Activated naive CD4-positive, alpha-beta T cell treated with anti-CD3 and anti-CD28 coated beads, Interleukin-2, amount 10 ng/mL, durations not matched to agents 7 days and 5 days (primary cell): ENCODE measurements at regions not wholly inside any gene's neighbourhood (a gene's known extent, or its start where the extent isn't known, plus 50 kb on each side); places are given as distances from the start of the nearest gene placed in this dataset.

ENCODE experiments used
- CTCF ChIA-PET: fragments of 350-600 bp; sonication (Branson Sonifier 250); formaldehyde crosslinking; loops from one replicate; lab custom pipeline; 2021; ENCODE audit warnings: antibody characterized with exemption; lab: Charles Lee
- DNase-seq: peaks from one replicate; pipeline ENCODE4 v3.0.0-alpha.2; 2020
- H3K27ac Mint-ChIP-seq: one replicate; pipeline ENCODE4 v1.8.0; 2021; ENCODE audit warnings: mild to moderate bottlenecking, moderate library complexity, mixed read lengths
- H3K27me3 Mint-ChIP-seq: one replicate; pipeline ENCODE4 v1.8.0; 2021; ENCODE audit warnings: mild to moderate bottlenecking, mixed read lengths
- H3K36me3 Mint-ChIP-seq: one replicate; pipeline ENCODE4 v1.8.0; 2021; ENCODE audit warnings: mixed read lengths
- H3K4me1 Mint-ChIP-seq: one replicate; pipeline ENCODE4 v1.8.0; 2021; ENCODE audit warnings: mixed read lengths
- H3K4me3 Mint-ChIP-seq: one replicate; pipeline ENCODE4 v1.8.0; 2021; ENCODE audit warnings: mild to moderate bottlenecking, moderate library complexity, mixed read lengths
- H3K9me3 Mint-ChIP-seq: one replicate; pipeline ENCODE4 v1.8.0; 2021; ENCODE audit warnings: mixed read lengths

GRCh38 chr13:111925146-111925875 is 141.6 kb upstream of the SOX1 start:
- CTCF ChIA-PET, result no interaction called here
- no peak overlapping the region for H3K4me3 Mint-ChIP-seq
- H3K36me3 Mint-ChIP-seq, result no peaks in the 10 kb centered on the region
- DNase-seq, result no peak
- no peak overlapping the region for H3K27ac Mint-ChIP-seq
- peaks cover 10% of the 10 kb centered on the region for H3K27me3 Mint-ChIP-seq
- H3K9me3 Mint-ChIP-seq, result no peaks in the 10 kb centered on the region
- H3K4me1 Mint-ChIP-seq, result no peaks in the 10 kb centered on the region

- H3K4me1 Mint-ChIP-seq, result no peaks in the 10 kb centered on the region
- no peak overlapping the region for H3K27ac Mint-ChIP-seq
- CTCF ChIA-PET, result no interaction called here
- no peaks in the 10 kb centered on the region for H3K36me3 Mint-ChIP-seq
- no peak overlapping the region for H3K4me3 Mint-ChIP-seq
- no peaks in the 10 kb centered on the region for H3K9me3 Mint-ChIP-seq
- no peak for DNase-seq
- H3K27me3 Mint-ChIP-seq, result peaks cover under 1% of the 10 kb centered on the region
These were observed 140.3 kb upstream of the SOX1 start for GRCh38 chr13:111926501-111927180.

GRCh38 chr13:111927181-111927540 is 139.8 kb upstream of the SOX1 start:
- H3K4me3 Mint-ChIP-seq, result no peak overlapping the region
- no peaks in the 10 kb centered on the region for H3K27me3 Mint-ChIP-seq
- H3K9me3 Mint-ChIP-seq, result peaks cover 2% of the 10 kb centered on the region
- H3K4me1 Mint-ChIP-seq, result no peaks in the 10 kb centered on the region
- no peak overlapping the region for H3K27ac Mint-ChIP-seq
- CTCF ChIA-PET, result no interaction called here
- H3K36me3 Mint-ChIP-seq, result no peaks in the 10 kb centered on the region
- DNase-seq, result no peak

GRCh38 chr13:111929036-111929616 is 137.8 kb upstream of the SOX1 start:
- CTCF ChIA-PET, result no interaction called here
- Mint-ChIP-seq H3K9me3 (peaks cover 3% of the 10 kb centered on the region), H3K27ac (no peak overlapping the region), H3K36me3 (no peaks in the 10 kb centered on the region), H3K27me3 (no peaks in the 10 kb centered on the region), H3K4me3 (no peak overlapping the region), H3K4me1 (no peaks in the 10 kb centered on the region)
- no peak for DNase-seq

GRCh38 chr13:111936267-111936925 is 130.6 kb upstream of the SOX1 start:
- no peak overlapping the region for H3K4me3 Mint-ChIP-seq
- H3K27me3 Mint-ChIP-seq, result no peaks in the 10 kb centered on the region
- no peaks in the 10 kb centered on the region for H3K4me1 Mint-ChIP-seq
- peaks cover 3% of the 10 kb centered on the region for H3K9me3 Mint-ChIP-seq
- no peak for DNase-seq
- H3K36me3 Mint-ChIP-seq, result no peaks in the 10 kb centered on the region
- no peak overlapping the region for H3K27ac Mint-ChIP-seq
- CTCF ChIA-PET, result no interaction called here

- Mint-ChIP-seq H3K4me3 (no peak overlapping the region), H3K36me3 (no peaks in the 10 kb centered on the region), H3K4me1 (no peaks in the 10 kb centered on the region), H3K27me3 (no peaks in the 10 kb centered on the region), H3K9me3 (no peaks in the 10 kb centered on the region), H3K27ac (no peak overlapping the region)
- DNase-seq, result no peak
- CTCF ChIA-PET, result no interaction called here
These were observed 129.1 kb upstream of the SOX1 start for GRCh38 chr13:111937777-111938311.

GRCh38 chr13:111938741-111939665 is 127.9 kb upstream of the SOX1 start:
- no peaks in the 10 kb centered on the region for H3K4me1 Mint-ChIP-seq

GRCh38 chr13:111939666-111940278 is 127.2 kb upstream of the SOX1 start:
- no peak overlapping the region for H3K4me3 Mint-ChIP-seq
- H3K27me3 Mint-ChIP-seq, result no peaks in the 10 kb centered on the region
- H3K27ac Mint-ChIP-seq, result no peak overlapping the region
- no peaks in the 10 kb centered on the region for H3K36me3 Mint-ChIP-seq
- H3K9me3 Mint-ChIP-seq, result no peaks in the 10 kb centered on the region
- DNase-seq, result no peak
- CTCF ChIA-PET, result no interaction called here
- H3K4me1 Mint-ChIP-seq, result no peaks in the 10 kb centered on the region

More at GRCh38 chr13:111938741-111939665, 127.9 kb upstream of the SOX1 start:
- no peaks in the 10 kb centered on the region for H3K36me3 Mint-ChIP-seq
- DNase-seq, result no peak
- no peaks in the 10 kb centered on the region for H3K27me3 Mint-ChIP-seq
- H3K27ac Mint-ChIP-seq, result no peak overlapping the region
- CTCF ChIA-PET, result no interaction called here
- H3K9me3 Mint-ChIP-seq, result no peaks in the 10 kb centered on the region
- H3K4me3 Mint-ChIP-seq, result no peak overlapping the region

GRCh38 chr13:111940892-111941291 is 126.1 kb upstream of the SOX1 start:
- H3K4me3 Mint-ChIP-seq, result no peak overlapping the region
- H3K36me3 Mint-ChIP-seq, result no peaks in the 10 kb centered on the region
- H3K27me3 Mint-ChIP-seq, result no peaks in the 10 kb centered on the region
- H3K9me3 Mint-ChIP-seq, result no peaks in the 10 kb centered on the region
- H3K27ac Mint-ChIP-seq, result no peak overlapping the region
- no peak for DNase-seq
- no peaks in the 10 kb centered on the region for H3K4me1 Mint-ChIP-seq
- CTCF ChIA-PET, result no interaction called here

- CTCF ChIA-PET, result no interaction called here
These were observed 125.0 kb upstream of the SOX1 start for GRCh38 chr13:111941845-111942447.

GRCh38 chr13:111943229-111943795 is 123.6 kb upstream of the SOX1 start:
- Mint-ChIP-seq H3K36me3 (no peaks in the 10 kb centered on the region), H3K4me3 (no peak overlapping the region)
- CTCF ChIA-PET, result no interaction called here

More at GRCh38 chr13:111941845-111942447, 125.0 kb upstream of the SOX1 start:
- Mint-ChIP-seq H3K4me1 (no peaks in the 10 kb centered on the region), H3K9me3 (no peaks in the 10 kb centered on the region), H3K36me3 (no peaks in the 10 kb centered on the region), H3K4me3 (no peak overlapping the region), H3K27ac (no peak overlapping the region), H3K27me3 (no peaks in the 10 kb centered on the region)
- DNase-seq, result no peak

GRCh38 chr13:111944171-111944583 is 122.8 kb upstream of the SOX1 start:
- DNase-seq, result no peak
- CTCF ChIA-PET, result no interaction called here
- no peaks in the 10 kb centered on the region for H3K36me3 Mint-ChIP-seq
- H3K27me3 Mint-ChIP-seq, result no peaks in the 10 kb centered on the region
- no peak overlapping the region for H3K27ac Mint-ChIP-seq
- H3K4me1 Mint-ChIP-seq, result no peaks in the 10 kb centered on the region
- H3K4me3 Mint-ChIP-seq, result no peak overlapping the region
- no peaks in the 10 kb centered on the region for H3K9me3 Mint-ChIP-seq

More at GRCh38 chr13:111943229-111943795, 123.6 kb upstream of the SOX1 start:
- Mint-ChIP-seq H3K4me1 (no peaks in the 10 kb centered on the region), H3K9me3 (no peaks in the 10 kb centered on the region), H3K27me3 (no peaks in the 10 kb centered on the region), H3K27ac (no peak overlapping the region)
- no peak for DNase-seq

GRCh38 chr13:111945086-111945485 is 121.9 kb upstream of the SOX1 start:
- Mint-ChIP-seq H3K27me3 (no peaks in the 10 kb centered on the region), H3K27ac (no peak overlapping the region), H3K36me3 (no peaks in the 10 kb centered on the region), H3K9me3 (no peaks in the 10 kb centered on the region), H3K4me1 (no peaks in the 10 kb centered on the region), H3K4me3 (no peak overlapping the region)
- CTCF ChIA-PET, result no interaction called here
- DNase-seq, result no peak
